ENCODE measurements at regions not wholly inside any gene's neighbourhood (a gene's known extent, or its start where the extent isn't known, plus 50 kb on each side); places are given as distances from the start of the nearest gene placed in this dataset.

- no peak for DNase-seq (ENCODE audit: low read depth)
- TF ChIP-seq CTCF (conservative IDR thresholded peaks at IDR 0.05; ENCODE audit: low read depth, low read length): no peak
- H3K4me3 ChIP-seq (ENCODE audit: low read depth, low read length): no peak overlapping the region
Observed at GRCh38 chr3:153003862-153004261, 158.2 kb upstream of the RAP2B start.

GRCh38 chr3:153008226-153008625 lies 153.8 kb upstream of the RAP2B start:
- DNase-seq (ENCODE audit: low read depth): no peak
- H3K4me3 ChIP-seq (ENCODE audit: low read depth, low read length): no peak overlapping the region
- TF ChIP-seq CTCF (conservative IDR thresholded peaks at IDR 0.05; ENCODE audit: low read depth, low read length): no peak

- DNase-seq (ENCODE audit: low read depth): no peak
- no peak for TF ChIP-seq CTCF (conservative IDR thresholded peaks at IDR 0.05; ENCODE audit: low read depth, low read length)
- no peak overlapping the region for H3K4me3 ChIP-seq (ENCODE audit: low read depth, low read length)
Observed at GRCh38 chr3:153023896-153024295, 138.1 kb upstream of the RAP2B start.

- peak; percentile 60 for TF ChIP-seq CTCF (conservative IDR thresholded peaks at IDR 0.05; ENCODE audit: low read depth, low read length)
- no peak overlapping the region for H3K4me3 ChIP-seq (ENCODE audit: low read depth, low read length)
- DNase-seq (ENCODE audit: low read depth): peak; percentile 73
Observed at GRCh38 chr3:153026026-153026425, 136.0 kb upstream of the RAP2B start.

- no peak overlapping the region for H3K4me3 ChIP-seq (ENCODE audit: low read depth, low read length)
- DNase-seq (ENCODE audit: low read depth): peak; percentile 16
- TF ChIP-seq CTCF (conservative IDR thresholded peaks at IDR 0.05; ENCODE audit: low read depth, low read length): no peak
Observed at GRCh38 chr3:153028381-153028780, 133.6 kb upstream of the RAP2B start.

- no peak for TF ChIP-seq CTCF (conservative IDR thresholded peaks at IDR 0.05; ENCODE audit: low read depth, low read length)
- no peak overlapping the region for H3K4me3 ChIP-seq (ENCODE audit: low read depth, low read length)
- DNase-seq (ENCODE audit: low read depth): peak; percentile 85
Observed at GRCh38 chr3:153029350-153029749, 132.7 kb upstream of the RAP2B start.

- H3K4me3 ChIP-seq (ENCODE audit: low read depth, low read length): no peak overlapping the region
- no peak for DNase-seq (ENCODE audit: low read depth)
- TF ChIP-seq CTCF (conservative IDR thresholded peaks at IDR 0.05; ENCODE audit: low read depth, low read length): no peak
Observed at GRCh38 chr3:153032891-153033290, 129.1 kb upstream of the RAP2B start.

Measured in choroid plexus epithelial cell (primary cell).